ENCODE measurements at regions not wholly inside any gene's neighbourhood (a gene's known extent, or its start where the extent isn't known, plus 50 kb on each side); places are given as distances from the start of the nearest gene placed in this dataset.

DNA sequence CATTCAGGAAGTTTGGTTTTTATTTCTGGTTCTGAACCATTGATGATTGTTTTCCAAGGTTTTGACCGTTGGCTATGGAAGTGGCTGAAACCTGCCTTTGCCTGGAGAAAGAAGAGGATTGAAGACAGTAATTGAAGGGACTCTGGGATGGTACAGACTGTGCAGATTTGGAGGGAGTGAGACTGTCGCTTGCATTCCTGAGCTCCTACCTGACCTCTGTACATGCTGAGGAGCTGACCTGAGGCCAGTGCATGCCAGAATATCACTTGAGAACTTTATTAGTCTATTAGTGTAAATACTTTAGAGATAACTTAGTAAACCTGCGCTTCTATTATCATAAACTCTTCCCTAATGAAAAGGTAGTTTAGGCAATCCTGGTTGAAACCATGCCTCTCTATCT lies 276.4 kb downstream of the IRS2 start:
- no peak for DNase-seq (ENCODE audit: low read depth)

DNA sequence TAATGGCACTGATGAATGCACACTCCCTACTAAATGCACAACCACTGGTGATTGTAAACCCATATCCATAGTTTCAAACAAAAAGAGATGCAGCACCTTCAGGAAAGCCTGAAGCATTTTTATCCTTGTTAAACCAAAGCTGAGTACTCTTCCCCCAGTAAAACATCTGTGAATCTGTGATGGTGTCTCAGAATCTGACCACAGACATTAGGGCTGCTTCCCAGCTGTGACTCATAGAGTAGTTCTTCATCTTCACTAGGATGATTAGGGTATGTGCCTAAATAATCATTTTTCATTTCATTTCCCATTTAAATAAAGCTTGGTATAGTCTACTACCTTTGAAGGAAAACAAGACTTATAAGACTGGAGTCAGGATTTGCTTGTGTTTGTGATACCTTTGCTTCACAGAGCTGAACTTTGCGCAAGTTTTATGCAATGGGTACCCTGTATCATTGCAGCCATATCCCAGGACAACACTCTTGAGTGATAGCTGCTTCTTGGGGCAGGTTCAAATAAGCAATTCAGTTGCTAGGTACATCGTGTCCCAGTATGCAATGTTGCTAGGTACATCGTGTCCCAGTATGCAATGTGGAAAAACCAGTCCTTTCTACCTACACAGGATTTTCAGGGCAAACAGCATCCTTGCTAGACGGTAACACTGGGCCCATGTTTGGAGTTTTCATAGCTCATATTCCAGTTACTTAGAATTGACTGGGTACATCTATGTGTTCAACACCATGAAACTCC lies 277.1 kb downstream of the IRS2 start:
- no peak for DNase-seq (ENCODE audit: low read depth)

DNA sequence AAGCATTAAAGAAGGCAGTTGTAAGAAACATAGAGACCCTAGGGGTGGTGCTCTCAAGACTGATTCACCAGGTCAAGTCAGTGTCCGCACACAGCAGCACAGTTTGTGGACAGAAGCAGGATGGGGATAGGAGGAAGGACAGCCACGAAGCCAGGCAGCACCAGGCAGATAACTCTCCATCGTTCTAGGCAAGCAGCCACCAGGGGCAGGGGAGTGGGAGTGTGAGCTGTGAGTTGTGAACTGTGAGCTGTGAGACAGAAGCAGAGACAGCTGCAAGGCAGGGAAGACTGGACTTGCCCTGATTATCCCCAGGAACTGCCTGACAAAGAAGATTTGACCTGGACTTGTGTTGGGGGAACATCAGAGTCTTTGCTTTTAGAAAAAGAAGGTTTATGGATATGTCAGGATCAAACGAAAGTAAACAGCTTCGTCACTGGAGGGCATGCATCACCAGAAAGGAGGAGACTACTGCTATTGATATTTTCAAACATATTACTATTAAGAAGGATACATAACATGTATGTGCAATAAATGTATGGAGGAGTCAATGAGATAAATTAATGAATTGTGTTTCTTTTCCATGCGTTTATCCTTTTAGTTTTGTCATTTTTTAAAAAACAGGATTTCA lies 286.1 kb downstream of the IRS2 start:
- DNase-seq (ENCODE audit: low read depth), result no peak

DNA sequence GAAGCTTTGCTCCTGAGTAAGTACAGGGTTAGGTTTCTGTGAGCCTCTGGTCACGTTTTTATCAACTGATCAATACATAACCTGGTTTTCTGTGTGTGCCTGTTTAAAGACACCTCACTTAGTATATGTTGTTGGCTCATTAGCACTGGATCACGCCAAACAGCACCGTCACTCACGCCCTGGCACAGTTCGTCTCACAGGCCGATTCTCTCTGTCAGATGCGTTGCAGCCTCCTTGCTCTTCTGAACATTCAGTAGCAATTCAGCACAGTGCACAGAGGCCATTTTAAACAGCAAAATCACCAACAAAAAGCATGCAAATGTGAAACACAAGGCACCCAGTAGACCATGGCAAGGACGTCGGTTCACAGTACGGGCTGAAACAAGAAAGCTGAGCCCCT lies 288.5 kb downstream of the IRS2 start:
- DNase-seq (ENCODE audit: low read depth), result no peak

DNA sequence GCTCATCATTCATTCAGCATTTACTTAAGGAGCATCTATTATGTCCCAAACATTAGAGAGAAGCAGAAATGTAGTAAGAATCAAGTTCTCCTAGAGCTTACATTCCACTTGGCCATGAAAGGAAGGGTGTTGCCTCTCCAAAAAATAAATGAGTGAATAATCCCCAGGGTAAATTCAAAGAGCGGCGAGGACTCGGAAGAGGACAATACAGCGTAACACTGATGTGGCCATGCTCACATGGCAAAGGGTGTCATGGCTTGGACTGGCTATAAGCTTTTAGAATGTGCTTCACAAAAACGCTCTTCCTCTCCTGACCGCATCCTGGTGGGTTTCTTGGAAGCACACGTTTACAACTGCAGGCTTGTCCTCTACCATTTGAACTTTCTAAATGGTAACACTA lies 290.2 kb downstream of the IRS2 start:
- DNase-seq (ENCODE audit: low read depth), result no peak

DNA sequence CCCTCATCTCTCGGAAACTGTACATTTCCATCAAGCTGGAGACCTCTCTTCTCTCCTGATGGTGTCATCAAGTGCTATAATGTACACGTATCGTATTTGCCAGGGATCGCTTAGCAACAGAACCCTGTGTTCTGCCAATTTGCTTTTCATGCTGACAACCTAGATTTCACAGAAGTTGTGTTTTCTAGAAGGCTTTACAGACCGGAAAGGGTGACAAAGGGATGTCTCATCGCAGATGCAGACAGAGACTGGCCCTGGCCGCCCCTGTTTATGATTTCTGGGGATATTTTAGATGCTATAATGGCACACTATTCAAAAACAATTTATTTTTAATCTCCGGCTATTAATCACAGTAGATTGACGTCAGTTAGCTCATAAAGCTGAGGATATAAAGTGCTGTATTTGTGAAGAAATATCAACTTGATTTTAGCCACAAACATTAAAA lies 291.4 kb downstream of the IRS2 start:
- DNase-seq (ENCODE audit: low read depth), result no peak

DNA sequence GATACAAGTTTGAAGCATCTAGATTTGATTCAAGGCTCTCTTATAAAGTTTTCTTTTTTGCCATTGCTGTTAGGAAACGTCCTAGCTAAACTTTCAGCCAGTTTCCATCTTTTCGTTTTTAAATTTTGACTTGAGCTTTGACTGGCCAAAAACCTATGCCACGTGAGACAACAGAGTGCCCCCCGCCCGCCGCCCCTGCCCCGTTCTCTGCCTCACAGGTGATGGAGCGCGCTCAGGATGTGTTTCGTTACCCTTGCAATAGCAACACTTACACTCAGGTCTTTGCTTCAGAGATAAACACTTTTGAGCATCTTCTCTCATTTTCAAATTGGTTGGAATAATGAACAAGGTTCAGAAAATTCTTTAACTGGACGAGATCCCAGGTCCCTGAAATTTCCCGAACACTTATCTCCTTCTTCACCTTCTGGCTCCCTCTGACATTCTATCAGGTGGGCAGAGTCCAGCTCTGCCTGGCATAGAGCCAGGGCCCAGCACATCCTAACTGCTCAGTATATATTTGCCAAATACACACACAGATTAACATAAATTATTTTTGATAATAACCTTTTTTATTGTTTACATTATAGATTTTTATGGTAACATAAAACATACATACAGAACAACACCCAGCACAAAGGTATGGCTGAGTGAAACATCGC lies 301.1 kb downstream of the IRS2 start:
- DNase-seq (ENCODE audit: low read depth), result no peak

DNA sequence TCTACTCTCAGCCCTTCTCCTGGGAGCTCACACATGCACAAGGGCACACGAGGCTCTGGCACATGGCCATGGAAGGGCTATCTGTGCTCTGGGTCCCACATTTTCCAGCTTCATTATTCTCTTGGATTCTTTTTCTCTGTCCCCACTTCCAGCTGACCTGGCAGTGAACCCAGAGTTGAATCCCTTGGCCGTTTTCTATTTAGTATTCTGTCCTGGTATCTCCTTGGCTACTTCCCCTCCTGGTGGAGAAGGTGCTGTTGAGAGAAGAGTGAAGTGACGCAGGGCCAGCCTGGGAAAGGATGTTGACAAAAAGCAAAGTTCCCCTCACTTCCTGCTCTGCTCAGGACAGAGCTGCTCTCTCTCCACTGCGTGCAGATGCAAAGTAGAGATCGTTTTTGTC lies 303.1 kb downstream of the IRS2 start:
- no peak for DNase-seq (ENCODE audit: low read depth)

DNA sequence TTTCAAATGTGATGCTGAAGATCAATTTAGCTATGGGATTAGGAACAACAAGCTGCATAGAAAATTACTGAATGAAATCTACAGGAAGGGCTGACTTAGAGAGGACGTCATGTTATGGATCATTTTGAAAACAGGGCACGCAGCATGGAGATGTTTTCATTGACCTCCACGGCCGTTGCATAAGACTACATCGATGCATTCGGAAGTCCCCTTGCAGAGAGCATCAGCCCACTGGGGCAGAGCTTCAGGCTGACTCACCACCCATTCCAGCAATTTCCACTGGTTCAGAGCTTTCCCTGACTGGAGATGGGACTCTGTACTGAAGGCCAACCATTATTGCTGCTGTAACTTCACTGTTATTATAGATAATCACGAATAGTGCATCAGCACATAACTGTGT lies 305.3 kb downstream of the IRS2 start:
- no peak for DNase-seq (ENCODE audit: low read depth)

DNA sequence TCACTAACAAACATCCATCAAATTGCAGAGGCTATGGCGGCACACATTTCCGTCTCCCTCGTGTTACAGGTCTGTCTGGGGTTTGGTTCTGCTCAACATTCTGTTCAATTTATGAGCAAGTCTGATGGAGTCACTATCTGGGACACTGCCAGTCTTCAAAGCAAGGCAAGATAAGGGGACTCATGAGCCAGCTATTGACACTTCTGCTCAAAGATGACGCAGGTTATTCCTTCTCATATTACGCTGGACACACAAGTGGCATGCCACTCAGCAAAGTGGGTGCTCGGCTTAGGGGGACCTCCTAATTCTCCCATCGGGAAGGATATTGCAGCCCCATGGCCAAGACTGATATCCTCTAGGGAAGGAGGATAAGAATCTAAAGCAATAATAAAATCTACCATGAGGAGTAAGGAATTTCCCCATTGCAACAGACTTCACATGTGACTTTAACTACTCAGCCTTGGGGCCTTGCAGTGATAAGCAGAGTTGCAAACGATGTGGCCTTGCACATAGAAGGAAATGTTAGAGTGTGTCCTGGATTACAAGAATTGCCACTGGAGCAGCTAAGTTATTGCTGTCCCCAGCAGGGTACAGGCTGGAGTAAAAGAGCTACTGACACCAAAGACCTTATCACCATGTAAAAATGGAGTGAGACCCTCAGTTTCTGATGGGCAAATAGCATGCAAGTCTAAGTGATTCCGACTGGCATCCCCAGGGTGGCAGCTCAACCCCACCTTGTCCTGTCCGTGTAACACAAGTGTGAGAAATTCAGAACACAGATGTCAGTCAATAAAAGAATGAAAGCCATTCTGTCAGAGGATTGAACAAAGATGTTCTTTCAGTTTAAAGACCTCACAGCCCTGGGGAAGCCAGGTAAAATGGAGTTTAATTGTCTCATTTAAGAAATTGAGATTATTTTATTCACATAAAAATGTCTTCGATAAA lies 306.1 kb downstream of the IRS2 start:
- no peak for DNase-seq (ENCODE audit: low read depth)

DNA sequence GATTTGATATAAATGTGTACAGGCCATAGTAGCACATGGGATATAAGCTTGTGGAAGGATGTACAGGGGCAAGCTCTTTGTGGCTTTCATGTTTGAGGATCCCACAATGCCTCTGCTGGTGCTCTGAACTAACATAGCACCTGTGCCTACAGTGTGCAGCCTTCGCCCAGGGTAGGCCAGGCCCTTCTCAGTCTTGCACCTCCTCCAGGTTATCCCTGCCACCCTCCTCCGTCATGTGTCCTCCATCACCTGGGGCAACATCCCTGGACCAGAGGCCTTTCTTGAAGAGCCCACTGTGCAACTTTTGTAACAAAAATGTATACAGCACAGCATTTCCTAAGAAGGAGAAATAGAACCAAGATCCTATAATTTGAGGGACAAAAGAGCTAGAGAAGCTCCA lies 306.8 kb downstream of the IRS2 start:
- DNase-seq (ENCODE audit: low read depth), result no peak

DNA sequence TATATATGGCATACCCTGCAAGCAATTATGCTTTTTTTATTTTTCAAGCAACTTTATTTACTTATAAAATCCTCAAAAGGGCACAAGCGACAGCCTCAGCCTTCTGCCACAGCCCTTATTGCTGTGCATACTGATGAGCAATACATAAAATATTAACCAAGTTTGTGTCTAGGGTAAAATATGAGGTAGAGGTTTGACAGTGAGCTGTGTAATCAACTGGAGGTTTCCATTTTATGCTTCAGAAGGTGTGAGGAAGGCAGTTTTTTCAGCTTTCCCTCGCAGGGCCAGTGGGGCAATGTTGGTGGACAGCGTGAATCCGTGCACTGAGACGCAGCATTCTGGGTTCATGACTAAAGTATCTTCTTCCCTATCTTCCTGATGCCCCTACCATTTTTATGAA lies 310.4 kb downstream of the IRS2 start:
- DNase-seq (ENCODE audit: low read depth), result no peak

DNA sequence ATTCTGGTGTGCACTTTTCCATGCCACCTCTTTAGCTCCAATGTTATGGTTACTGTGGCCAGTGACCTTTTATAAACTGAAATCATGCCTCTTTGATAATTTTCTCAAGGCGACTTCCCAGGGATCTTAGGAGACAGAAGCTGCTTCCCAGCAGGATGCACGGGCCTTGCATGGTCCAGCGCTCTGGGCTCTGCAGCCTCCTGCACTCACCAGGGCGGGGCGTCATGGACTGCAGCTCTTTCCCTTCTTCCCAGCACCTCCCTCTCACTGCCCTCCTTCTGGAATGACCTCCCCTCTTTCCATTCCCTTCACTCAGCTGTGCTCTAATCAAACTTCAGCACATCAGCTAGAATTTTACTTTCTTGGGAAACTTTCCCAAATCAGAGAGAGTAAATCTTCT lies 318.3 kb downstream of the IRS2 start:
- DNase-seq (ENCODE audit: low read depth), result no peak

DNA sequence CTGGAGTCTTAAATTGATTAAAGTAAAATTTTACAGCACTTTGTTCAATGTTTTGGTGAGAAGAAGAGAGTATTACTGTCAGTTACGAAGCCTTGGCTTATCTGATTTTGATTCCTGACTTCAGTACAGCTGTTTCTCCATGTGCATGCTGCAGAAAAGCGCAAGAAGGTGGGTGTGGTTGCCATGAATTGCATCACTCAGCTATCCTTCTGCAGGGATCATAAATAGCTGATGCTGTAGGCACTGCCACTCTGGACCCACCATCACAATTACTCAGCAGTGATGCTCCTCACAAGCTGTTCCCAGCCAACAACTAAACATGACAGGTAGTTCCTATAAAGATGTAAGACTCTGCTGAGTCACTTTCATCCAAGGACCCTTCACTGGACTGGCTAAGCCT lies 321.2 kb downstream of the IRS2 start:
- no peak for DNase-seq (ENCODE audit: low read depth)

DNA sequence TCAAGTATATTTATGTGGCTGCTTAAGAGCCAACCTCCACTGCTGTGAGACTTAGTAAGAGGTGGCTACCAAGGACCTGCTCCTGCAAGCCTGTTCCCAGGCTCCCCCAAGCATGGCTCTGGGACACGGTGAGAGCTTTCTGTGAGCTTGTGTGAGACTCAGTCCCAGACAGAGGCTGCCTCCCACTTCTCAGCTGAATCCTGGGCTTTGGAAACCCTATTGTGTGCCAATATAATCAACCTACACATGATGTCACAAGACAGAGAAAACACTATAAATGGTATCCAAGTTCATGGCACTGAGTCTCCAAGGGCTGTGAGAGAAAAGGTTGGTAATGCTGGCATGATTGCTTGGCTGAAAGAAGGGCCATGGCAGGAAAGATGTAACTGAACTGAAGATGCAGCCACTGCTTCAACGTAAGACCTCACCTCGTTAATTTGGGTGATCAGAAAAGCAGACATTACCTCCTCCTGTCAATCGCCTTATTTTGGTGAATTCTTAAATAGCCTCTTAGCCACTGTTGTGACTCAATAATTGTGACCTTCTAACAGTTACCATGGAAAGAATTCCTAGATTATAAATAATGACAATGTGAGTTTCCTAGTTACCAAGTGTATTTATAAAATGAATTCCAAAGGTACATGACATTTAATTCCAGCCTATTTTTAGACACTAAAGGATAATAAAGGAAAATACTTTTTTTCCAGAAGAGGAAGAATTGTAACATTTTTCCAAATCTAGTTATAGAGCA lies 332.0 kb downstream of the IRS2 start:
- DNase-seq (ENCODE audit: low read depth), result no peak

DNA sequence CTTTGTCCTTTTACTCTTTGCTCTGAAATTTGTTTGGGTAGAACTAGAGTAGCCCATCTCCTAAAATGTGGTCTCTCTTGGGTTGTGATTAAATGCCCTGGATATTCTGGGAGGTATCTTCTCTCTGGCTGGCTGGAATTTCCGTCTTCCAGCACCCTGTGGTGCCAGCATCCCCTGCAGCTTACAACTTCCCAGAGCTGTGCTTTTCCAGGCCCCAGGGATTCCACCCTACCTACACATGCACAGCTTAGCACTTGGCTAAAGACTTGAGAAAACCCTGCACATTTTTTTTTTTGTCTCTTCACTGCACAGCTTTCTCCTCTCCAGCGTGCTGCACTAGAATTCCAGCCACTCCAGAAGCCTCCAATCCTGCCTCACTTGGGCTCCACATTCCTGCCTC lies 334.7 kb downstream of the IRS2 start:
- no peak for DNase-seq (ENCODE audit: low read depth)

DNA sequence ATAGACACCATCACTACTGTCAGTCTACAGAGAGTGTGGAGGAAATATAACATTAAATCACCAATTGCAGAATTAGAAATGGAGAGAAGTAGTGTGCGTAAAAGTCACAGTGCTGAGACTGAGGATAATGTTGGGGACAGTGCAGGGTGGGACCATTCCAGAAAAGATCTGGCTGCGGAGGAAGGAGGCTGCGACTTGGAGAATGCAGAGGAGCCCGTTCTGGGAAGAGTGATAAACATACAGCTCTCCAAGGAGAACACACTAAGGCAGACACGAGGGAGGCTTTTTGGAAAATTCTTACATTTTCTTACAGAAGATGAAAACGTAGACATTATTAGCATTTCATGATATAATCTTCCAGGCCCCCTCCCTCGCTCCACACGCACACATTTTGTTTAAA lies 337.8 kb downstream of the IRS2 start:
- DNase-seq (ENCODE audit: low read depth), result no peak

DNA sequence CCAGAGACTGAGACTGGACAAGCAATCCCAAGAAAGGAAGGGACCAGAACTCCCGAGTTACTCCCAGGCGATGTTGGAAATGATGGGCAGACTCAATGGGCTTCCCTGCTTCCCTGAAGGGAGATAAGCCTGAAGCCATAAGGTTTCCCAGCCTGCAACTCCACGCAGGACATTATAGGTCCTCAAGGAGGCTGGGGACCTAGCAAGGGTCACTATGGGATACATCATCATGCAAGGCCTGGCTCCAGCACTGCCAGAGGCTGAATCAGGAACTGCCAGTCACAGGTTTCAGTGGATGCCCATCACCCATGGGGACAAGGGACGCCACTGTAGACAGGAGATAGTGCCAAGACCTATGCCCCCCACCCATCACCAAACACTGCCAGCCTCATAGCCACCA lies 338.7 kb downstream of the IRS2 start:
- DNase-seq (ENCODE audit: low read depth), result no peak

DNA sequence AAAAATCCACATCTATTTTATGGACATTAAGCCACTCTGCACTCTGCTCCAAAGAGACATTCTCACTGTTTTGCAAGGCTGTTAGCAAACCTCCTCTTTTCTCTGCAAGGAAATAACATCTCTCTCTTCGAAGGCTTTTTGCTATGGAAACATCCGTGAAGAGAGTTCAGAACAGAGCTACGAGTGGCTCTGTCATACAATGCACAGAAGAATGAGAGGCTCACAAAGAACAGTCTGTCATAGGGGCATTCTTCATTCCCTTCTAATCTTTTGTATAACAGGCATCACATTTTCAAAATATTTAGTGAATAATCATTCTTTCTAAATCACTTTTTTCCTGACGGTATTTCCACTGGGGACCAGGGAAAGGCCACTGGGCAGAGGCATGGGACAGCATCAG lies 346.1 kb downstream of the IRS2 start:
- DNase-seq (ENCODE audit: low read depth), result no peak

DNA sequence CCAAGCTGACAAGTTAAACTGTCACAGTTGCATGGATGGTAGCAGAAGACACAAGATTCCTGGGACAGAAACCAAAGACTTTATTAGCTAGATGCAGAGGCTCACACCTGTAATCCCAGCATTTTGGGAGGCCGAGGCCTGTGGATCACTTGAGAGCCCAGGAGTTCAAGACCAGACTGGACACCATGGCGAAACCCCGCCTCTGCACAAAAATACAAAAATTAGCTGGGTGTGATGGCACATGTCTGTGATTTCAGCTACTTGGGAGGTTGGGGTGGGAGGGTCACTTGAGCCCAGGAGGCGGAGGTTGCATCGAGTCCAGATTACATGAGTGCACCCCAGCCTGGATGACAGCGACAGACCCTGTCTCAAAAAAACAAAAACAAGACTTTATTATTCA lies 346.6 kb downstream of the IRS2 start:
- DNase-seq (ENCODE audit: low read depth), result no peak

DNA sequence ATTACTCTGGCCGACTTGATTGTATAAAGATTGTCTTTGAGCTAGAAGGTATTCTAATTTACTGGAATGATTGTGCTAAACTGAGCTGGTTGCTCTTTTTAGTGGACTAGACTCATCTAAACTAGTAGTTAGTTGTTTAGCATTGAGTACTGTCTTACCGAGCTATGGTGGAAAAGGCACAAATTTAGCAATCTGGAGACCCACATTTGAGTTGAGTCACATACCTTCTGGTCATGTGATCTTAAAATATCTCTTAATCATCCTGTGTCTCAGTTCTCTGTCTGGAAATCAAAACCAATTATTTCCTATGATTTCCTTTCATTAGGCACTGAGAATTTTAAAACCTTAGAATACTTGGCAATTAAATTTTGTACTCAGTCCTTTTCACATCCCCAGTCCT lies 349.5 kb downstream of the IRS2 start:
- no peak for DNase-seq (ENCODE audit: low read depth)
